CD4-positive, alpha-beta T cell (primary cell): ENCODE measurements at regions not wholly inside any gene's neighbourhood (a gene's known extent, or its start where the extent isn't known, plus 50 kb on each side); places are given as distances from the start of the nearest gene placed in this dataset.

Experiments used
- ATAC-seq: fragments of 200-7000 bp; cut with Tn5 transposase; one replicate; pipeline ENCODE4 v1.10.0; 2022; ENCODE audit warnings: mild to moderate bottlenecking; ENCODE audit not compliant: poor library complexity
- CTCF ChIA-PET: fragments of 350-600 bp; sonication (Branson Sonifier 250); formaldehyde crosslinking; loops from one replicate; lab custom pipeline; 2021; ENCODE audit warnings: antibody characterized with exemption, inconsistent platforms; lab: Charles Lee
- POLR2A ChIA-PET: fragments of 350-600 bp; sonication (Branson Sonifier 250); formaldehyde crosslinking; loops from one replicate; lab custom pipeline; 2021; ENCODE audit warnings: antibody characterized with exemption, inconsistent platforms; lab: Charles Lee
- DNase-seq, 14 experiments: peaks; one replicate each; pipeline ENCODE4 v3.0.0-alpha.2; 2013 to 2020; ENCODE audit warnings: mixed read lengths in 2 of 14
- H3K27ac ChIP-seq, 2 donors: one replicate each; pipeline versions ENCODE4 v1.5.1 to v1.7.0; 2013; ENCODE audit warnings: low read length in 2 of 2, low read depth in 1 of 2, mild to moderate bottlenecking in 1 of 2
- H3K27me3 ChIP-seq, 2 experiments: 1 replicate in 1 of 2; 2 replicates in 1 of 2; pipeline versions ENCODE4 v1.6.1 to v1.7.0; 2013; ENCODE audit warnings: low read length in 2 of 2, control low read depth in 1 of 2, mild to moderate bottlenecking in 1 of 2, moderate library complexity in 1 of 2; ENCODE audit not compliant: insufficient read depth in 2 of 2, control insufficient read depth in 1 of 2
- H3K36me3 ChIP-seq: one replicate; pipeline ENCODE4 v1.6.1; 2013; ENCODE audit warnings: low read length, control low read depth; ENCODE audit not compliant: insufficient read depth
- H3K4me1 ChIP-seq: one replicate; pipeline ENCODE4 v1.6.1; 2013; ENCODE audit warnings: low read length, control low read depth; ENCODE audit not compliant: insufficient read depth
- H3K4me3 ChIP-seq: one replicate; pipeline ENCODE4 v1.5.1; 2013; ENCODE audit warnings: mild to moderate bottlenecking, low read length, moderate library complexity
- H3K9me3 ChIP-seq, 2 experiments: 1 replicate in 1 of 2; 2 replicates in 1 of 2; pipeline versions ENCODE4 v1.6.1 to v1.7.0; 2013; ENCODE audit warnings: low read length in 2 of 2, mild to moderate bottlenecking in 2 of 2, control low read depth in 1 of 2, moderate library complexity in 1 of 2; ENCODE audit not compliant: control insufficient read depth in 1 of 2, insufficient read depth in 1 of 2
- H3K27ac Mint-ChIP-seq: one replicate; pipeline ENCODE4 v1.8.0; 2020; ENCODE audit warnings: mixed read lengths
- H3K27me3 Mint-ChIP-seq: one replicate; pipeline ENCODE4 v1.8.0; 2021; ENCODE audit warnings: mixed read lengths
- H3K36me3 Mint-ChIP-seq: one replicate; pipeline ENCODE4 v1.8.0; 2021; ENCODE audit warnings: low read depth, mixed read lengths
- H3K4me1 Mint-ChIP-seq: one replicate; pipeline ENCODE4 v1.8.0; 2021; ENCODE audit warnings: low read depth, mixed read lengths
- H3K4me3 Mint-ChIP-seq: one replicate; pipeline ENCODE4 v1.8.0; 2020; ENCODE audit warnings: mild to moderate bottlenecking, mixed read lengths
- H3K9me3 Mint-ChIP-seq: one replicate; pipeline ENCODE4 v1.8.0; 2020; ENCODE audit warnings: mixed read lengths
- intact Hi-C, 2 experiments: fragments of 100-400 bp; cut with DNase I in 1 of 2; cut with micrococcal nuclease in 1 of 2; formaldehyde crosslinking; loops; one replicate each; pipeline versions ENCODE4 v1.15.1 to v1.9.0; 2023 to 2025; cut with DNase I, micrococcal nuclease
- TF ChIP-seq, protein P1 (sequence below): fragments of 200-600 bp; IDR thresholded peaks from one replicate; pipeline ENCODE4 v1.8.0; 2022; ENCODE audit warnings: antibody characterized with exemption, mild to moderate bottlenecking

DNA sequence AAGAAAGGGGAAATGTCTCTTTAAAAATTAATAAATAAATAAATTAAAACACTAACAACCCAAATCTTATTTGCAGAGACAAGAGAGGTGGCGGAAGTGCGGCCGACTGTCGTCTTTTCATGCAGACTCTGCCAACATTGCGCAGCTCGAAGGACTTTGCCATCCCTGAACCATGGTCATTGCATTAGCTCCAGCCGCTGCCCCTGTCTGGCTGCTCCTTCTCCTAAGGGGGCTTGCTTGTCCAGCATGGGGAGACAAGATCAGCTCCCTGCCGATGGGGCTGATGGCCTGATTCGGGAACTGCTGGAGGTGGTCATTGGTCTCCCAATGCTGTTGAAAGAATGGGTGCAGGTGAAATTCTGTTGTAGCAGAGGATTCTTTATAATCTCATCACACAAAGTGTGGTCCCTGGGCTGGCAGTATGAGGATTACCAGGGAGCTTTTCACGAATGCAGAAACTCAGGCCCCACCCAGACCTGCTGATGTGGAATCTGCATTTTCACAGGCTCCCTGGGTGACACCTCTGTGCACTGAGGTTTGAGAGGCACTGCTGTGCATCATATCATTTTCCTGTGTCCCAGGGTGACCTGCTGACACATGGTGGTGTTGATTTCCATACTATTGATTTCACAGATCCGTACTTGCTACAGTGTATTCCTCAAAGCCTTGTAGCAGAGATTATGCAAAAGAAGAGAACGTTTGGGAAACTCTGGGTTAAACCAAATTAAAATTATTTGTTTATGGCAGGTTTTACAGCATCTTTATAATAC, 172.4 kb upstream of the ZMIZ1 start:
- no peaks in the 10 kb centered on the region for H3K4me1 Mint-ChIP-seq
- H3K27me3 Mint-ChIP-seq = no peaks in the 10 kb centered on the region
- no peaks in the 10 kb centered on the region for H3K36me3 Mint-ChIP-seq
- H3K4me3 Mint-ChIP-seq = no peak overlapping the region
- no peaks in the 10 kb centered on the region for H3K9me3 Mint-ChIP-seq
- no peaks in the 10 kb centered on the region for H3K36me3 ChIP-seq
- ATAC-seq (no peak), DNase-seq (no peak)
- intact Hi-C loops = no loop called here
- TF ChIP-seq, protein P1, sequence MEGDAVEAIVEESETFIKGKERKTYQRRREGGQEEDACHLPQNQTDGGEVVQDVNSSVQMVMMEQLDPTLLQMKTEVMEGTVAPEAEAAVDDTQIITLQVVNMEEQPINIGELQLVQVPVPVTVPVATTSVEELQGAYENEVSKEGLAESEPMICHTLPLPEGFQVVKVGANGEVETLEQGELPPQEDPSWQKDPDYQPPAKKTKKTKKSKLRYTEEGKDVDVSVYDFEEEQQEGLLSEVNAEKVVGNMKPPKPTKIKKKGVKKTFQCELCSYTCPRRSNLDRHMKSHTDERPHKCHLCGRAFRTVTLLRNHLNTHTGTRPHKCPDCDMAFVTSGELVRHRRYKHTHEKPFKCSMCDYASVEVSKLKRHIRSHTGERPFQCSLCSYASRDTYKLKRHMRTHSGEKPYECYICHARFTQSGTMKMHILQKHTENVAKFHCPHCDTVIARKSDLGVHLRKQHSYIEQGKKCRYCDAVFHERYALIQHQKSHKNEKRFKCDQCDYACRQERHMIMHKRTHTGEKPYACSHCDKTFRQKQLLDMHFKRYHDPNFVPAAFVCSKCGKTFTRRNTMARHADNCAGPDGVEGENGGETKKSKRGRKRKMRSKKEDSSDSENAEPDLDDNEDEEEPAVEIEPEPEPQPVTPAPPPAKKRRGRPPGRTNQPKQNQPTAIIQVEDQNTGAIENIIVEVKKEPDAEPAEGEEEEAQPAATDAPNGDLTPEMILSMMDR = no peak
- no peak overlapping the region for H3K4me3 ChIP-seq
- H3K27ac Mint-ChIP-seq = no peak overlapping the region
- no peaks in the 10 kb centered on the region for H3K9me3 ChIP-seq
- no peak overlapping the region for H3K27ac ChIP-seq
- H3K4me1 ChIP-seq = no peaks in the 10 kb centered on the region
- CTCF ChIA-PET = no interaction called here
- POLR2A ChIA-PET = no interaction called here
- H3K27me3 ChIP-seq = no peaks in the 10 kb centered on the region

DNA sequence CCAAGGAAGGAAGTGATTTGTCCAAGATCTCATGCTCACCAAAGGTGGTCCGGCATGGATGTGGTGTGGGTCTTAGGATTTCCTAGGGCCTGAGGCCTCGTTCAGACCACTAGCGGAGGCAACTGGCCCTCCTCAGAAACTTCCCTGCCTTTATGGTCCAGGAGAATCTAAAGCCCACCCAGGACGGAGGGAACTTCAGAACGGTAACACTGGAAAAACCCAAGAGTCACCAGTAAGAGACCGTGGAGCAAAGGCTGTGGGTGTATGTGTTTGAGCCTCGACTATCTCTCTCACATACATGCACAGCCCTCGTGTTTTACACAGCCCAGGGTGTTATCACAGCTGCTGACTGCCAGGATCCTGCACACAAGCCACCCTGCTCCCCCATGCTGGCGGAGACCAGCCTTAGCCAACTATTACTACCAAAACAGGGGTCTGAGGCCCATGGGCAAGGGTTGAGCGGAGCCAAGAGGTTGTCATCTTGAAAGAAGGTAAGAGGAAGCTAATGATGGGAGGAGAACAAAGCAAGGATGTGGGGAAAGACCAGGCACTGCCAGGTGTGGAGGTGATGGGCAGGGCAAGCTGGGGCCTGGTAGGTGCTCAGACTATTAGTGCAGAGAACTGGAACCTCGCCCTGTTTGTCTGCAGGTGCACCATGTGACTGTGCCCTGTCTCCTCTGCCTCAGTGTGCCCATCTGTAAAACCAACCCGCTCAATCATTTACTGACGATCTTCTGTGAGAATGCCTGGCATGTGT, 170.2 kb upstream of the ZMIZ1 start:
- Mint-ChIP-seq H3K27me3 (no peaks in the 10 kb centered on the region), H3K4me3 (no peak overlapping the region), H3K9me3 (no peaks in the 10 kb centered on the region), H3K36me3 (no peaks in the 10 kb centered on the region), H3K27ac (no peak overlapping the region), H3K4me1 (no peaks in the 10 kb centered on the region)
- Histone ChIP-seq H3K27me3 (no peaks in the 10 kb centered on the region), H3K27ac (no peak overlapping the region), H3K36me3 (no peaks in the 10 kb centered on the region), H3K4me3 (no peak overlapping the region), H3K4me1 (no peaks in the 10 kb centered on the region), H3K9me3 (no peaks in the 10 kb centered on the region)
- POLR2A ChIA-PET = interaction anchor here (0.5 kb wide), 1 partner anchor 21 kb away, joined by 3 read pairs; no protein-coding TSS in a partner anchor
- intact Hi-C loops = no loop called here
- TF ChIP-seq, protein P1 = no peak
- ATAC-seq (no peak), DNase-seq (no peak)
- CTCF ChIA-PET = no interaction called here

DNA sequence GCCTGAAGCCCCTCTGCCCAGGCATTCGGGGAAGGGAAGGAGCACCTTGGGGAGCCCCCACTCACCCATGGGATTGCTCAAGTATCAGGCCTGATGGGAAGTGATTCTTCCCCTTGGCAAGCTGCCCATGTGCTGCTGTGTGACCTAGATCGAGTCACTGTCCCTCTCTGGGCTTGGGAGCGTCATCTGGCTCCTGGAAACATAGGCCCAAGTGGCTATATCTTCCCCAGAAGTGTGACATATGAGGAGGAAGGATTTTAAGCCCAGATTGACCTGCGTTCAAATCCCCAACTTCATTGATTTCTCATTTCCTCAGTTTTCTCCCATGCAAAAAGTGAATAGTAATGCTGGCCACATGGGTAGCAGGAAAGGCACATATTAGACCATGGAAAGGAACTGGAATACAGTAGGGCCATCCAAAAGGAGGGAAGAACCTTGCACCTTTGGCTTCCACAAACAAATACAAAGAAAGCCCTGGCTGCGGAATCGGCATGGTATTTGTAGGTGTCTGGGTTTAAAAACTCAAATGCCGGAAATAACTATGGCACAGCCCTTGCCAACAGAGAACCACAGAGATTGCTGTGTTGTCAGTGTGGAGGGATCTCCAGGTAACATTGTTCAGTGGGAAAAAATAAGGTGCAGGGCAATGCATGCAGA, 169.5 kb upstream of the ZMIZ1 start:
- intact Hi-C loops = no loop called here

More for the DNA sequence above, 169.5 kb upstream of the ZMIZ1 start:
- POLR2A ChIA-PET = interaction anchor here (0.5 to 0.7 kb wide), 2 partner anchors 21 to 168 kb away, joined by 3 read pairs; no protein-coding TSS in a partner anchor
- Histone ChIP-seq H3K9me3 (no peaks in the 10 kb centered on the region), H3K27me3 (no peaks in the 10 kb centered on the region), H3K36me3 (no peaks in the 10 kb centered on the region), H3K4me1 (no peaks in the 10 kb centered on the region), H3K4me3 (no peak overlapping the region), H3K27ac (no peak overlapping the region)
- Mint-ChIP-seq H3K36me3 (no peaks in the 10 kb centered on the region), H3K9me3 (no peaks in the 10 kb centered on the region), H3K27ac (no peak overlapping the region), H3K4me3 (no peak overlapping the region), H3K27me3 (no peaks in the 10 kb centered on the region), H3K4me1 (no peaks in the 10 kb centered on the region)
- no peak for DNase-seq
- ATAC-seq = no peak
- CTCF ChIA-PET = no interaction called here
- TF ChIP-seq, protein P1 = no peak
